ENCODE measurements at regions not wholly inside any gene's neighbourhood (a gene's known extent, or its start where the extent isn't known, plus 50 kb on each side); places are given as distances from the start of the nearest gene placed in this dataset.

GRCh38 chr14:101001311-101002069, 98.0 kb upstream of the RTL1 start:
- DNase-seq (ENCODE audit: low read depth in 2 of 3, low spot score in 2 of 3): no peak

GRCh38 chr14:101002738-101003137, 99.2 kb upstream of the RTL1 start:
- DNase-seq (ENCODE audit: low read depth in 2 of 3, low spot score in 2 of 3): no peak

- DNase-seq (ENCODE audit: low read depth in 2 of 3, low spot score in 2 of 3): no peak
These were observed 100.7 kb upstream of the RTL1 start for GRCh38 chr14:101004176-101004575.

GRCh38 chr14:101004954-101005353, 101.4 kb upstream of the RTL1 start:
- no peak for DNase-seq (ENCODE audit: low read depth in 2 of 3, low spot score in 2 of 3)

GRCh38 chr14:101005447-101005846, 101.9 kb upstream of the RTL1 start:
- DNase-seq (ENCODE audit: low read depth in 2 of 3, low spot score in 2 of 3): peak in 2 of 3 donors; percentile 22 to 51

GRCh38 chr14:101006008-101006407, 102.5 kb upstream of the RTL1 start:
- DNase-seq (ENCODE audit: low read depth in 2 of 3, low spot score in 2 of 3): peak in 2 of 3 donors; percentile 42 to 74

GRCh38 chr14:101007004-101007614, 103.6 kb upstream of the RTL1 start:
- no peak for DNase-seq (ENCODE audit: low read depth in 2 of 3, low spot score in 2 of 3)

DNA sequence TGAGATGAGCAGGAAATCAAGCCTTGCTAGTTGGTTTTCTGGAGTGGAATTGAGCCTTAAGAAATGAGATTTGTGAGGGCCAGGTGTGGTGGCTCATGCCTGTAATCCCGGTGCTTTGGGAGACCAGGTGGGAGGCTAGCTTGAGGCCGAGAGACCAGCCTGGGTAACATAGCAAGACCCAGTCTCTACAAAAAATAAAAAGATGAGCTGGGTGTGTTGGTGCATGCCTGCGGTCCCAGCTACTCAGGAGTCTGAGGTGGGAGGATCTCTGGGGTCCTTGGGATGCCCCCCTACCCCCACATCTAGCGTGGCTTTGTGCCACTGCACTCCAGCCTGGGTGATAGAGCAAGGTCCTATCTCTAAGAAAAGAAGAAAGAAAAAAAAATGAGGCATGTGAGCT, 104.2 kb upstream of the RTL1 start:
- DNase-seq (ENCODE audit: low read depth in 2 of 3, low spot score in 2 of 3): no peak

GRCh38 chr14:101008196-101008595, 104.7 kb upstream of the RTL1 start:
- no peak for DNase-seq (ENCODE audit: low read depth in 2 of 3, low spot score in 2 of 3)

- DNase-seq (ENCODE audit: low read depth in 2 of 3, low spot score in 2 of 3): no peak
These were observed 105.3 kb upstream of the RTL1 start for GRCh38 chr14:101008631-101009336.

GRCh38 chr14:101009531-101009930, 106.0 kb upstream of the RTL1 start:
- DNase-seq (ENCODE audit: low read depth in 2 of 3, low spot score in 2 of 3): no peak

DNA sequence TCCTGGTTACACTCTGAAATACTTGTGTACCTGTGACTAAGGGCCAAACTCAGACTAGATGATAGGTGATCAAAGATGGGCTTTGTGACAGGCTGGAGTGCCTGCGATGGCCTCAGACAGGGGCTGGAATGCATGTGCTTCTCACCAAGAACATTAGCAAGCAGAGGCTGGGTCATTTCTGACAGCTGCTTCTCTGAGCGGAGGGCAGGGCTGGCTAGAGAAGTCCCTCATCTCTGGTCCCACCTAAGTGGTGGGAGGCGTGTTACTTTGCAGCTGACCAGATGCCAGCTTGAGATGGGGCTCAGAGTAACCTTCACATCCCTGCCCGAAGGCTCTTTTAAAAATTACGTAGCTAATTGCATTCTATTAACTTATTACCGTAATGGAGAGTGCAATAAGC, 106.8 kb upstream of the RTL1 start:
- DNase-seq (ENCODE audit: low read depth in 2 of 3, low spot score in 2 of 3): no peak

GRCh38 chr14:101010835-101011234, 107.3 kb upstream of the RTL1 start:
- DNase-seq (ENCODE audit: low read depth in 2 of 3, low spot score in 2 of 3): no peak

DNA sequence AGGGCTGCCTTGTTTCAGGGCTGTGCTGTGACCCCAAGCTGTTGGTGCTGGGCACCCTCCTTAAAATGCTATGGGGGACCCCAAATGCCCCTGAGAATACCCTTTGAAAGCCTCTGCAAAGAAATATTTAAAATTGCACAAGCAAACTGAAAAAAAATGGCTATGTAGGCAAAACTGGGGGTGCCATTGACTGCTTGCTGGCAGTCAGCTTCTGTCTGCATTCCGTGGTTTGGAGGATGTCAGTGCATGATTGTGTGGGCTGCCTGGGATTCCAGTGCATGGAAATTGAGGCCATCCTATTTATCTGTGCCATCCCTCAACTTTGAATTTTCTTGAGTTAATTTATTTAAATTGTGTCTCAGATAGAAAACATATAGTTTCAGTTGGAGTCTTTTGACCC, 113.7 kb upstream of the RTL1 start:
- DNase-seq (ENCODE audit: low read depth in 2 of 3, low spot score in 2 of 3): no peak

- DNase-seq (ENCODE audit: low read depth in 2 of 3, low spot score in 2 of 3): no peak
These were observed 114.5 kb upstream of the RTL1 start for GRCh38 chr14:101017806-101018560.

- DNase-seq (ENCODE audit: low read depth in 2 of 3, low spot score in 2 of 3): no peak
These were observed 115.2 kb upstream of the RTL1 start for GRCh38 chr14:101018561-101019290.

DNA sequence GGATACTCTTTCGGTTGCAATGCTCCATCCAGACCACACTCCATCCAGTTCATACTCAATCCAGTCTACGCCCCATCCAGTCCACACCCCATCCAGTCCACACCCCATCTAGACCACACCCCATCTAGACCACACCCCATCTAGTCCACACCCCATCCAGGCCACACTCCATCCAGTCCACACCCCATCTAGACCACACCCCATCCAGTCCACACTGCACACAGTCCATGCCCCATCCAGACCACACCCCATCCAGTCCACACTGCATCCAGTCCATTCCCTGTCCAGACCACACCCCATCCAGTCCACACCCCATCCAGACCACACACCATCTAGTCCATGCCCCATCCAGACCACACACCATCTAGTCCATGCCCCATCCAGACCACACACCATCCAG, 116.0 kb upstream of the RTL1 start:
- DNase-seq (ENCODE audit: low read depth in 2 of 3, low spot score in 2 of 3): no peak

DNA sequence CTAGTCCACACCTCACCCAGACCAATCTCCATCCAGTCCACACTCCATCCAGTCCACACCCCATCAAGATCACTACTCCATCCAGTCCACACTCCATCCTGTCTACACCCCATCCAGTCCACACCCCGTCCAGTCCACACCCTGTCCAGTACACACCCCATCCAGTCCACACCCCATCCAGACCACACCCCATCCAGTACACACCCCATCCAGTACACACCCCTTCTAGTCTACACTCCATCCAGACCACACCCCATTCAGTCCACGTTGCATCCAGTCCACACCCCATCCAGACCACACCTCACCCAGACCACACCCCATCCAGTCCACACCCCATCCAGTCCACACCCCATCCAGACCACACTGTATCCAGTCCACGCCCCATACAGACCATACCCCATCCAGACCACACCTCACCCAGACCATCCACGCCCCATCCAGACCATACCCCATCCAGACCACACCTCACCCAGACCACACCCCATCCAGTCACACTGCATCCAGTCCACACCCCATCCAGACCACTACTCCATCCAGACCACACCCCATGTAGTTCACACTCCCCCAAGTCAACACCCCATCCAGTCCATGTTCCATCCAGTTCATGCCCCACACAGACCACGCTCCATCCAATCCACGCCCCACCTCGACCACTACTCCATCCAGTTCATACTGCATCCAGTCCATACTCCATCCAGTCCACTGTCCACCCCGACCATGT, 116.6 kb upstream of the RTL1 start:
- no peak for DNase-seq (ENCODE audit: low read depth in 2 of 3, low spot score in 2 of 3)

GRCh38 chr14:101020834-101021370, 117.4 kb upstream of the RTL1 start:
- no peak for DNase-seq (ENCODE audit: low read depth in 2 of 3, low spot score in 2 of 3)

GRCh38 chr14:101022121-101022520, 118.6 kb upstream of the RTL1 start:
- DNase-seq (ENCODE audit: low read depth in 2 of 3, low spot score in 2 of 3): no peak
